GM12878 (cell line): ENCODE measurements at regions not wholly inside any gene's neighbourhood (a gene's known extent, or its start where the extent isn't known, plus 50 kb on each side); places are given as distances from the start of the nearest gene placed in this dataset.

Experiments used
- CREM ChIP-seq: IDR thresholded peaks from 2 replicates; pipeline ENCODE4 v1.6.1; 2014; ENCODE audit warnings: antibody characterized with exemption, low read depth
- EP300 ChIP-seq, 2 experiments: fragments of 150-350 bp in 1 of 2; IDR thresholded peaks; 2 replicates each; pipeline ENCODE4 v1.6.1; 2011 to 2012; ENCODE audit warnings: low read depth in 2 of 2, low read length in 2 of 2, borderline replicate concordance in 1 of 2, improper control_type of control experiment in 1 of 2, inconsistent platforms in 1 of 2; ENCODE audit not compliant: control insufficient read depth in 1 of 2
- EZH2 ChIP-seq: IDR thresholded peaks from 2 replicates; pipeline ENCODE4 v1.6.1; 2012; ENCODE audit warnings: low read depth, mild to moderate bottlenecking, control low read depth, inconsistent platforms, low read length, borderline replicate concordance; ENCODE audit not compliant: control insufficient read depth
- HDAC6 ChIP-seq: fragments of 200-600 bp; sonication (generic); IDR thresholded peaks from one replicate; pipeline ENCODE4 v1.8.0; 2017; ENCODE audit warnings: antibody characterized with exemption; ENCODE audit not compliant: unreplicated experiment
- POLR2A ChIP-seq: IDR thresholded peaks from 2 replicates; pipeline ENCODE4 v1.6.1; 2011; ENCODE audit warnings: low read depth, mild to moderate bottlenecking, low read length
- ZNF274 ChIP-seq: IDR thresholded peaks from one replicate; pipeline ENCODE4 v1.8.0; 2011; ENCODE audit not compliant: insufficient read length, insufficient read depth
- TF ChIP-seq, protein P1 (sequence below), 3 experiments: IDR thresholded peaks in 2 of 3; conservative IDR thresholded peaks in 1 of 3; 2 replicates each; pipeline ENCODE4 v1.5.1; 2011; ENCODE audit warnings: low read depth in 3 of 3, low read length in 3 of 3, mild to moderate bottlenecking in 3 of 3, control low read depth in 2 of 3, moderate library complexity in 2 of 3, inconsistent platforms in 1 of 3, mixed read lengths in 1 of 3; ENCODE audit not compliant: control insufficient read depth in 2 of 3, insufficient read depth in 1 of 3; ENCODE audit errors: extremely low read depth in 1 of 3
- TF ChIP-seq, protein P2 (sequence below): IDR thresholded peaks from 2 replicates; pipeline ENCODE4 v1.6.1; 2012; ENCODE audit warnings: low read depth, low read length, improper control_type of control experiment
- TF ChIP-seq, protein P3 (sequence below): fragments of 450-650 bp; IDR thresholded peaks from 2 replicates; pipeline ENCODE4 v1.6.1; 2016; ENCODE audit warnings: mild to moderate bottlenecking, moderate library complexity, borderline replicate concordance
- TF ChIP-seq, protein P4 (sequence below): IDR thresholded peaks from 2 replicates; pipeline ENCODE4 v1.6.1; 2011; ENCODE audit warnings: mild to moderate bottlenecking, low read depth, low read length, moderate library complexity; ENCODE audit not compliant: insufficient replicate concordance

DNA sequence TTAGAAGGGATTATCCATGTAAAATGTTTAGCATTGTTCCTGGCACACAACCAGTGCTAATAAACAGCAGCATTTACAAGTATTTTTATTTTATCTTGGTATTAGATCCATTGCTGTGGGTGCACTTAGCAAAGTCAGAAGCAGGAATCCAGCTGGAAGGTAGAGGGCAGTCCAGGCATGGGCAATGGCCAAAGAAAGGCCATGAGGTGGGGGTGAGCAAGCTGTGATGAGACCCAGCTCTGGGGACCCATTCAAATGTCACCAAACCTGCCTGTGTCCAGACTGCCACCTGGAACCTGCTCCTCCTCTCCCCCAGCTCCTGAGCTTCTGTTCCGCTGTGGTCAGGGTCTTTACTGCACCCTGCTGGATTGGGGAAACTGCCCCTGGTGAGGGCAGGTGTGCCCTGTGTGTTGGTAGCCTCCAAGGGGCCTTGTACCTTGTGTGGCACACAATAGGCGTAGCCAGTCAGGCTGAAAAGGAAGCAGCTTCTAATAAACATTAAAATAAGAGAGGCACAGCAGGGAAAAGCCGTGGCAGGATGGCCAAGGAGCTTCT, 118.0 kb upstream of the CRHR1 start:
- TF ChIP-seq ZNF274, result no peak
- TF ChIP-seq, protein P1, sequence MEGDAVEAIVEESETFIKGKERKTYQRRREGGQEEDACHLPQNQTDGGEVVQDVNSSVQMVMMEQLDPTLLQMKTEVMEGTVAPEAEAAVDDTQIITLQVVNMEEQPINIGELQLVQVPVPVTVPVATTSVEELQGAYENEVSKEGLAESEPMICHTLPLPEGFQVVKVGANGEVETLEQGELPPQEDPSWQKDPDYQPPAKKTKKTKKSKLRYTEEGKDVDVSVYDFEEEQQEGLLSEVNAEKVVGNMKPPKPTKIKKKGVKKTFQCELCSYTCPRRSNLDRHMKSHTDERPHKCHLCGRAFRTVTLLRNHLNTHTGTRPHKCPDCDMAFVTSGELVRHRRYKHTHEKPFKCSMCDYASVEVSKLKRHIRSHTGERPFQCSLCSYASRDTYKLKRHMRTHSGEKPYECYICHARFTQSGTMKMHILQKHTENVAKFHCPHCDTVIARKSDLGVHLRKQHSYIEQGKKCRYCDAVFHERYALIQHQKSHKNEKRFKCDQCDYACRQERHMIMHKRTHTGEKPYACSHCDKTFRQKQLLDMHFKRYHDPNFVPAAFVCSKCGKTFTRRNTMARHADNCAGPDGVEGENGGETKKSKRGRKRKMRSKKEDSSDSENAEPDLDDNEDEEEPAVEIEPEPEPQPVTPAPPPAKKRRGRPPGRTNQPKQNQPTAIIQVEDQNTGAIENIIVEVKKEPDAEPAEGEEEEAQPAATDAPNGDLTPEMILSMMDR (IDR thresholded peaks at IDR 0.05 in 2 of 3, conservative IDR thresholded peaks at IDR 0.05 in 1 of 3; ENCODE audit: control insufficient read depth in 2 of 3, extremely low read depth in 1 of 3, insufficient read depth in 1 of 3, low read depth in 3 of 3, low read length in 3 of 3), result no peak
- TF ChIP-seq EP300 (IDR thresholded peaks at IDR 0.05; ENCODE audit: borderline replicate concordance in 1 of 2, control insufficient read depth in 1 of 2, low read depth in 2 of 2, low read length in 2 of 2), result no peak
- no peak for TF ChIP-seq HDAC6
- TF ChIP-seq EZH2, result no peak
- TF ChIP-seq POLR2A, result no peak
- no peak for TF ChIP-seq CREM
- TF ChIP-seq, protein P2, sequence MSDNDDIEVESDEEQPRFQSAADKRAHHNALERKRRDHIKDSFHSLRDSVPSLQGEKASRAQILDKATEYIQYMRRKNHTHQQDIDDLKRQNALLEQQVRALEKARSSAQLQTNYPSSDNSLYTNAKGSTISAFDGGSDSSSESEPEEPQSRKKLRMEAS, result no peak
- TF ChIP-seq, protein P3, sequence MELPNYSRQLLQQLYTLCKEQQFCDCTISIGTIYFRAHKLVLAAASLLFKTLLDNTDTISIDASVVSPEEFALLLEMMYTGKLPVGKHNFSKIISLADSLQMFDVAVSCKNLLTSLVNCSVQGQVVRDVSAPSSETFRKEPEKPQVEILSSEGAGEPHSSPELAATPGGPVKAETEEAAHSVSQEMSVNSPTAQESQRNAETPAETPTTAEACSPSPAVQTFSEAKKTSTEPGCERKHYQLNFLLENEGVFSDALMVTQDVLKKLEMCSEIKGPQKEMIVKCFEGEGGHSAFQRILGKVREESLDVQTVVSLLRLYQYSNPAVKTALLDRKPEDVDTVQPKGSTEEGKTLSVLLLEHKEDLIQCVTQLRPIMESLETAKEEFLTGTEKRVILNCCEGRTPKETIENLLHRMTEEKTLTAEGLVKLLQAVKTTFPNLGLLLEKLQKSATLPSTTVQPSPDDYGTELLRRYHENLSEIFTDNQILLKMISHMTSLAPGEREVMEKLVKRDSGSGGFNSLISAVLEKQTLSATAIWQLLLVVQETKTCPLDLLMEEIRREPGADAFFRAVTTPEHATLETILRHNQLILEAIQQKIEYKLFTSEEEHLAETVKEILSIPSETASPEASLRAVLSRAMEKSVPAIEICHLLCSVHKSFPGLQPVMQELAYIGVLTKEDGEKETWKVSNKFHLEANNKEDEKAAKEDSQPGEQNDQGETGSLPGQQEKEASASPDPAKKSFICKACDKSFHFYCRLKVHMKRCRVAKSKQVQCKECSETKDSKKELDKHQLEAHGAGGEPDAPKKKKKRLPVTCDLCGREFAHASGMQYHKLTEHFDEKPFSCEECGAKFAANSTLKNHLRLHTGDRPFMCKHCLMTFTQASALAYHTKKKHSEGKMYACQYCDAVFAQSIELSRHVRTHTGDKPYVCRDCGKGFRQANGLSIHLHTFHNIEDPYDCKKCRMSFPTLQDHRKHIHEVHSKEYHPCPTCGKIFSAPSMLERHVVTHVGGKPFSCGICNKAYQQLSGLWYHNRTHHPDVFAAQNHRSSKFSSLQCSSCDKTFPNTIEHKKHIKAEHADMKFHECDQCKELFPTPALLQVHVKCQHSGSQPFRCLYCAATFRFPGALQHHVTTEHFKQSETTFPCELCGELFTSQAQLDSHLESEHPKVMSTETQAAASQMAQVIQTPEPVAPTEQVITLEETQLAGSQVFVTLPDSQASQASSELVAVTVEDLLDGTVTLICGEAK, result no peak
- TF ChIP-seq, protein P4, sequence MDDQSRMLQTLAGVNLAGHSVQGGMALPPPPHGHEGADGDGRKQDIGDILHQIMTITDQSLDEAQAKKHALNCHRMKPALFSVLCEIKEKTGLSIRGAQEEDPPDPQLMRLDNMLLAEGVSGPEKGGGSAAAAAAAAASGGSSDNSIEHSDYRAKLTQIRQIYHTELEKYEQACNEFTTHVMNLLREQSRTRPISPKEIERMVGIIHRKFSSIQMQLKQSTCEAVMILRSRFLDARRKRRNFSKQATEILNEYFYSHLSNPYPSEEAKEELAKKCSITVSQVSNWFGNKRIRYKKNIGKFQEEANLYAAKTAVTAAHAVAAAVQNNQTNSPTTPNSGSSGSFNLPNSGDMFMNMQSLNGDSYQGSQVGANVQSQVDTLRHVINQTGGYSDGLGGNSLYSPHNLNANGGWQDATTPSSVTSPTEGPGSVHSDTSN, result no peak
